Activated CD4-positive, alpha-beta T cell treated with anti-CD3 and anti-CD28 coated beads, Interleukin-2, Interleukin-6, amounts not matched to agents 100 ng/mL and 50 ng/mL, durations not matched to agents 16 hours and 8 hours (primary cell): ENCODE measurements at regions not wholly inside any gene's neighbourhood (a gene's known extent, or its start where the extent isn't known, plus 50 kb on each side); places are given as distances from the start of the nearest gene placed in this dataset.
"Not testable (repeated sequence)": the region's sequence is repeated elsewhere in the genome, so short reads cannot be mapped to it uniquely, and the experiment has no call there.

Experiments used
- DNase-seq: peaks from one replicate; pipeline ENCODE4 v3.0.0-alpha.2; 2020

DNA sequence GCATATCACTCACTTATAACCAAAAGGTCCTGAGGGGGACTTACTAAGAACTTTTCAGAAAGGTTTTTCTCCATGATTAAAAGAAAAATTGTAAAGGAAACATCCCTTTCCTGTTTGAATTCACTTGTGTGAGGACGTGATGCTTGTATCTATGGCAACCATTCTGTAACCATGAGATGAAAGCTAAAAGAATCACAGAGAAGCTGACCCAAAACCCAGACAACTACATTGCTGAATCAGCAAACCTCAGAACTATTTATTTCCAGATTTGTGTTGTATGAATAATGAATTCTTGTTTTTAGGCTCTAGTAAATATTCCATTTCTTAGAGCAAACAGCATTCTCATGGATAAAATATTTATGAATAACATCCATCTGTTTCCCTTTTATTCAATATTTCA lies 91.2 kb downstream of the RCHY1 start:
- no peak for DNase-seq

DNA sequence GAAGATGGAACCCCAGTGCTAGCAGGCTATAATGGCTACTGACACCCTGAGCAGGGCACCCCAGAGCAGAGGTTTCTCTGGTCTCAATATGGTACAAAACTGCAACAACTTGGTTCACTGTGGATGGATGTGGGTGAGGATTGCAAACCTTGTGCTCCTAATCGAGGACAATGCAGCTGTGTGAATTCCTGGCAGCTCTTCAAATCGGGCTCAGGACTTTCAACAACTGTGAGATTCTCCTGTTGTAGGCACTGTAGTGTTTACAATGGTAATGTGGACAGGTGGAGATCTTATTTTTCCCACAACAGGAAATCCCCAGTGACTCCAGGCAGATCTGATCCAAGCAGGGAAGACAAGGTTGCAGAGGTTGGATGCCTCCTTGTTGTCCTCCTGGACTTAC lies 101.5 kb downstream of the RCHY1 start:
- no peak for DNase-seq

DNA sequence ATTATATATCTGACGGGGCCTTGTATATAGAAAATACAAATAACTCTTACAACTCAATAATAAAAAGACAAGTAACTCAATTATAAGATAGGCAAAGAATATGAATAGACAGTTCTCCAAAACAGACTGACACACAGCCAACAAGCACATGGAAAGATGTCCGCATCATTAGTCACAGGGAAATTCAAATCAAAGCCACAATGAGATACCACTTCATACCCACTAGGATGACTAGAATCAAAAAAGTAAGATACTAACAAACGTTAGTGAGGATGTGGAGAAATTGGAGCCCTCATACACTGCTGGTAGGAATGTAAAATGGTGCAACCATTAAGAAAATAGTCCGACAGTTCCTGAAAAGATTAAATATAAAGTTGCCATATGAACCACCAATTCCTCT lies 115.7 kb downstream of the RCHY1 start:
- no peak for DNase-seq

- no peak for DNase-seq
Measured at GRCh38 chr4:75391489-75392166, 122.6 kb downstream of the RCHY1 start.

- not testable (repeated sequence) for DNase-seq
Measured at GRCh38 chr4:75386426-75386825, 127.8 kb downstream of the RCHY1 start.

- no peak for DNase-seq
Measured at GRCh38 chr4:75385106-75385505, 129.1 kb downstream of the RCHY1 start.

DNA sequence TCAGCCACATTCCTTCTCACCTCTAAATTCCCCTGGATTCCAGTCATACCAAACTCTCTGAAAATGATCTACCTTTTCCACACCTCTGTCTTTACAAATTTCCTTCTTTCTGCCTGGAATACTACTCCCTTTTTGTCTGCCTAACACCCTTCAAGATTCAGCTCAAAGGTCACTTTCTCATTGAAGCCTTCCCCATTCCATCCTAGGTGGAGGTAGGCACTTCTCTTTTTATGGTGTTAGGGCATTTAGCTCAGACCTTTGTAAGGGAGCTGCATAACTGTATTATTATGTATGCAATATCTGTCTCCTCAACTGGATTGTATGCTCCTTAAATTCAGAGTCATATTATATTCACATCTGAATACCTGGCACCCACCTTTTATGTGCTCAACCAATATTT lies 137.7 kb downstream of the RCHY1 start:
- no peak for DNase-seq

DNA sequence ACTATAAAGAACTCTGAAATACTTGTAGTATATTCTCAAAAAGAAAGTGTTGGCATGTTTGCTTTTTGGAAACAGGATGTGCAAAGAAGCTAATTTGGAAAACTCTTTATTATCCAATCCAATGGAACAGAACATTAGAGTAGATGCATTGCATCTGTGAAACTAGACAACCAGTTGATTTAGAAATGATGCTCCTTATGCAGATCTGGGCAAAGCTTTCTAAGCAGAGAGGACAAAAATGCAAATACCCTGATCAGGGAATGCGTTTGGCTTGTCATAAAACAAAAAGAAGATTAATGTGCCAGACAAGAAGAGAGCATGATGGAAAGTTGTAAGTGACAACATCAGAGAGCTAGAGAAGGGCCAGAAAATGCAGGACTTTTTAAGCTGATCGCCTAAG lies 142.3 kb downstream of the RCHY1 start:
- DNase-seq: no peak

GRCh38 chr4:75370576-75370975 lies 143.6 kb downstream of the RCHY1 start:
- no peak for DNase-seq

DNA sequence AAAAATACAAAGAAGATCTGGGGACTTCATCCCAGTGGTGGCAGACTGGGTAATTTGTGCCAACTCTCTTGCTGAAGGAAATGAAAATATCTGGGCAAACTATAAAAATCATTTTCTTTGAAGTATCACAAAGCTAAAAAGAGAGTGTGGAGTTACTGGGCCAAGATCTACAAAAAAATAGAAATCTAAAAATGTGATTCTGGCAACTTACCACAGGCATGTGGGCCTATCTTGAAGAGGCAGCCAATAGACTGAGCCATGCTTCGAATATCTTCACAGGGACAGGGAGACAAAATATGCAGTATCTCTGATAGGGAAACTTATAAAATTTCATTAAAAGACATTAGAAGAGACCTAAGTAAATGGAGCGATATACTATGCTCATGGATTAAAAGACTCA lies 168.8 kb downstream of the RCHY1 start:
- no peak for DNase-seq

DNA sequence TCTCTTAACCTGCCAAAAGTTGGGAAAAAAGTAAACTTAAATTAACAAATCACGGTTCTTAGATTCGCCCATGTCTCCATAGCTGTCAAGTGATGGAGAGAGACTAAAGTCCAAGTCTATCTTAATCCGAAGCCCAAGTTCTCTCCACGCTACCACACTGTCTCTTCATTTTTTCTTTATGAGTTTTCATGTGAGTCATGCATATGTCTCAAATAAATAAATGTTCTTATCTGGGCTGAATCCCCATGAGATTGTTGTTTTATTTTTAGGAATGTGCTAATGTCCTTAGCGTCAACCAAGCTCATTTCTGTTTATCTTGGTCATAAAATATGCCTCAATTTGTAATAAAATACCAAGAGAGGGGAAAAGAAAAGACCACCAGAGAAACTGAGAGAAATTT lies 169.3 kb downstream of the RCHY1 start:
- no peak for DNase-seq

- no peak for DNase-seq
Measured at GRCh38 chr4:75343333-75343732, 170.9 kb downstream of the RCHY1 start.

GRCh38 chr4:75340561-75340960 lies 173.6 kb downstream of the RCHY1 start:
- no peak for DNase-seq

- DNase-seq: no peak
Measured at GRCh38 chr4:75338352-75338880, 175.8 kb downstream of the RCHY1 start.

GRCh38 chr4:75327804-75328512 lies 186.2 kb downstream of the RCHY1 start:
- DNase-seq: no peak

- DNase-seq: no peak
Measured at GRCh38 chr4:75325318-75325979, 188.8 kb downstream of the RCHY1 start.

- DNase-seq: no peak
Measured at GRCh38 chr4:75321484-75321883, 192.7 kb downstream of the RCHY1 start.

DNA sequence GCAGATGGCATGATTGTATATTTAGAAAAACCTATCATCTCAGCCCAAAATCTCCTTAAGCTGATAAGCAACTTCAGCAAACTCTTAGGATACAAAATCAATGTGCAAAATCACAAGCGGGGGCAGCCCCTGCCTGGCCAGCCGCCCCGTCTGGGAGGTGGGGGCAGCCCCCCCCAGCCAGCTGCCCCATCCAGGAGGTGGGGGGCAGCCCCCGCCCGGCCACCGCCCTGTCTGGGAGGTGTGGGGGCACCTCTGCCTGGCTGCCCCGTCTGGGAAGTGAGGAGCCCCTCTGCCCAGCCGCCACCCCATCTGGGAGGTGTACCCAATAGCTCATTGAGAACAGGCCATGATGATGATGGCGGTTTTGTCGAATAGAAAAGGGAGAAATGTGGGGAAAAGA lies 196.6 kb downstream of the RCHY1 start:
- not testable (repeated sequence) for DNase-seq

GRCh38 chr4:75308049-75308448 lies 206.2 kb downstream of the RCHY1 start:
- no peak for DNase-seq

DNA sequence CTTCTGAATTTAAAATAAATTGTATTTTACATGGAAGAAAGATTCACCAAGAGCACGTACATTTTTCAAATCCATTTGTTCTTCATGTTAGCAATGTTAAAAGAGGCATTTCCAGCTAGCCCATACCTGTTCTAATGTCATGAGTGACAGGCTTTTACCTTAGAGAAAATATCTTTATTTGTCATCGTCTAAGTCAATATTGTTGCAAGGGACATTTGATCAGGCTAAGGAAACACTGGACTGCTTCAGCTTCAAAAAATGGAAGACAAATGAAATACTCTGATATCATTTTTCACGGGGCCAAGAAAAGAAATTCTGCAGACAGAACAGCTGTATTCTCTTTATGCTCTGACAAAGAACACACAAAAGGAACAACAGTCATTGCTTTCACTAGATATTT lies 207.7 kb downstream of the RCHY1 start:
- no peak for DNase-seq

- DNase-seq: no peak
Measured at GRCh38 chr4:75302648-75303047, 211.6 kb downstream of the RCHY1 start.

DNA sequence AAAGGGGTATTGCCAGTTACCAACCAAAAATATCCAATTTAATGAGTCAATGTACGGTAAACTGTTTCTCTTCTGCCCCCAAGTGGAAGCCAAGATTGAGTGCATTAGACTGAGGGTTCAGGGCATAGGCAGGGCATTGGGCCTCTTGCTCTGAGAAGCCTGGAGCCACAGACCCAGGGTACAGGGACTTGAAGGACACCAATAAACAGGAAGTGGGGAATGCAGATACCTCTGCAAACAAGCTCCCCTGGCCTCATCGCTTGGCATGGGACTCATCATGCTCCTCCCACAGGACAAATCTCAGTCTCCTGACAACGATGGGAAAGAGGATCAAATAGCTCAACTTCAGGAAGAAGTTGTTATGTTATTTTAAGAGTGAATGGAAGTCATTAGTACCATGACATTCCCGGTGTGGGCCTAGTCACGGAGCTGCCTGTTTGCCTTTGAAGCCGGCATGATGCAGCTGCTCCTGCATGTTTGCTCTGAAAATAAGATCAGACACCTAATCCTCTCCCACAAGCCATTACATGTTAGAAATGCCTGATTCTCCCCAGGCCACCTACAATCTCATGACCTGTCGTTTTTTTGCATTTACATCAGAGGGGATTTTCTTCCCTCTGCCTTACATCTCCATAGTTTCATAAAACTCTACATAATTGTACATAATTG lies 224.2 kb downstream of the RCHY1 start:
- DNase-seq: no peak

GRCh38 chr4:75287738-75288517 lies 226.3 kb downstream of the RCHY1 start:
- DNase-seq: no peak
